IMR-90 (cell line): ENCODE measurements at regions not wholly inside any gene's neighbourhood (a gene's known extent, or its start where the extent isn't known, plus 50 kb on each side); places are given as distances from the start of the nearest gene placed in this dataset.

Source experiments
- ATAC-seq: fragments of 200-7000 bp; cut with Tn5 transposase; 2 replicates; pipeline ENCODE4 v1.9.1; 2020; ENCODE audit warnings: low read depth, mild to moderate bottlenecking, moderate library complexity
- BruUV-seq: library from RNA; stranded (reverse); fragments of 400-500 nt; replicated peaks from 2 replicates; lab custom pipeline; 2021; lab: Mats Ljungman, UMichigan
- CTCF ChIA-PET: fragments of 300-600 bp; formaldehyde crosslinking; extraction: SDS; loops from one replicate; lab custom pipeline; 2021; ENCODE audit warnings: antibody characterized with exemption; lab: Yijun Ruan, JAX
- POLR2A ChIA-PET: fragments of 300-600 bp; sonication (Branson Sonifier 250); formaldehyde crosslinking; loops from one replicate; lab custom pipeline; 2022; ENCODE audit warnings: antibody characterized with exemption; ENCODE audit not compliant: unreplicated experiment; lab: Charles Lee
- DNase-seq: peaks from one replicate; pipeline ENCODE4 v3.0.0; 2013
- H2AFZ ChIP-seq: replicated peaks from 2 replicates; pipeline ENCODE3; 2013; ENCODE audit warnings: low read length, mild to moderate bottlenecking; ENCODE audit not compliant: poor library complexity
- H2AK5ac ChIP-seq: 2 replicates; pipeline ENCODE4 v1.6.1; 2013; ENCODE audit warnings: low read depth, low read length, inconsistent platforms
- H2AK9ac ChIP-seq: replicated peaks from 2 replicates; pipeline ENCODE3; 2013; ENCODE audit warnings: mild to moderate bottlenecking, low read depth, low read length, moderate library complexity; ENCODE audit not compliant: poor library complexity
- H2BK120ac ChIP-seq: 2 replicates; pipeline ENCODE4 v1.6.1; 2013; ENCODE audit warnings: low read depth, low read length, inconsistent platforms
- H2BK15ac ChIP-seq: 3 replicates; pipeline ENCODE4 v1.6.1; 2013; ENCODE audit warnings: low read depth, low read length, inconsistent platforms
- H2BK20ac ChIP-seq: 2 replicates; pipeline ENCODE4 v1.6.1; 2013; ENCODE audit warnings: low read depth, mild to moderate bottlenecking, inconsistent platforms, low read length, moderate library complexity
- H2BK5ac ChIP-seq: 2 replicates; pipeline ENCODE4 v1.6.1; 2013; ENCODE audit warnings: mild to moderate bottlenecking, low read depth, low read length, inconsistent platforms; ENCODE audit not compliant: poor library complexity, severe bottlenecking
- H3K14ac ChIP-seq: replicated peaks from 2 replicates; pipeline ENCODE4 v1.6.1; 2013; ENCODE audit warnings: low read depth, low read length, inconsistent platforms
- H3K18ac ChIP-seq: 2 replicates; pipeline ENCODE4 v1.6.1; 2013; ENCODE audit warnings: low read depth, low read length, control low read depth
- H3K23ac ChIP-seq: 2 replicates; pipeline ENCODE4 v1.6.1; 2013; ENCODE audit warnings: low read depth, low read length, inconsistent platforms
- H3K27ac ChIP-seq: 2 replicates; pipeline ENCODE4 v1.5.1; 2013; ENCODE audit warnings: mild to moderate bottlenecking, control low read depth, low read length; ENCODE audit not compliant: insufficient read depth
- H3K27me3 ChIP-seq: 2 replicates; pipeline ENCODE4 v1.6.1; 2013; ENCODE audit warnings: low read length; ENCODE audit not compliant: control insufficient read depth, insufficient read depth
- H3K36me3 ChIP-seq: 2 replicates; pipeline ENCODE4 v1.6.1; 2013; ENCODE audit warnings: low read length, mixed read lengths; ENCODE audit not compliant: control insufficient read depth, insufficient read depth
- H3K4ac ChIP-seq: 2 replicates; pipeline ENCODE4 v1.6.1; 2013; ENCODE audit warnings: low read depth, low read length, inconsistent platforms
- H3K4me1 ChIP-seq: 2 replicates; pipeline ENCODE4 v1.6.1; 2013; ENCODE audit warnings: low read length, mixed read lengths; ENCODE audit not compliant: control insufficient read depth, insufficient read depth
- H3K4me2 ChIP-seq: 2 replicates; pipeline ENCODE4 v1.6.1; 2013; ENCODE audit warnings: low read depth, mild to moderate bottlenecking, control low read depth, low read length, moderate library complexity
- H3K4me3 ChIP-seq: 2 replicates; pipeline ENCODE4 v1.5.1; 2013; ENCODE audit warnings: low read depth, mild to moderate bottlenecking, control low read depth, low read length, moderate library complexity; ENCODE audit not compliant: insufficient read depth
- H3K56ac ChIP-seq: 2 replicates; pipeline ENCODE4 v1.6.1; 2013; ENCODE audit warnings: low read length, inconsistent platforms; ENCODE audit not compliant: insufficient read depth; ENCODE audit errors: extremely low read depth
- H3K79me1 ChIP-seq, 2 experiments: 2 replicates each; pipeline ENCODE4 v1.6.1; 2013; ENCODE audit warnings: low read length in 2 of 2, inconsistent platforms in 1 of 2, low read depth in 1 of 2
- H3K9ac ChIP-seq: 2 replicates; pipeline ENCODE4 v1.6.1; 2013; ENCODE audit warnings: low read depth, low read length, control low read depth
- H3K9me1 ChIP-seq: 2 replicates; pipeline ENCODE4 v1.6.1; 2013; ENCODE audit warnings: low read length, inconsistent platforms; ENCODE audit not compliant: insufficient read depth
- H3K9me3 ChIP-seq: 2 replicates; pipeline ENCODE4 v1.6.1; 2013; ENCODE audit warnings: low read length; ENCODE audit not compliant: control insufficient read depth, insufficient read depth
- H4K20me1 ChIP-seq: 2 replicates; pipeline ENCODE4 v1.6.1; 2013; ENCODE audit warnings: low read length, inconsistent platforms; ENCODE audit not compliant: insufficient read depth
- H4K5ac ChIP-seq: 2 replicates; pipeline ENCODE4 v1.6.1; 2013; ENCODE audit warnings: mild to moderate bottlenecking, low read depth, low read length, control low read depth
- H4K8ac ChIP-seq, 2 experiments: 2 replicates each; pipeline ENCODE4 v1.6.1; 2013; ENCODE audit warnings: low read depth in 2 of 2, low read length in 2 of 2, control low read depth in 1 of 2, inconsistent platforms in 1 of 2
- H4K91ac ChIP-seq: 2 replicates; pipeline ENCODE4 v1.6.1; 2013; ENCODE audit warnings: low read depth, low read length, inconsistent platforms; ENCODE audit not compliant: insufficient read depth
- BHLHE40 ChIP-seq: fragments of 150-350 bp; IDR thresholded peaks from 2 replicates; pipeline ENCODE4 v1.6.1; 2016; ENCODE audit warnings: mild to moderate bottlenecking, low read depth, low read length
- POLR2A ChIP-seq: IDR thresholded peaks from 2 replicates; pipeline ENCODE4 v1.6.1; 2012; ENCODE audit warnings: mild to moderate bottlenecking, low read depth, low read length
- RFX5 ChIP-seq: IDR thresholded peaks from 2 replicates; pipeline ENCODE4 v1.8.0; 2012; ENCODE audit warnings: low read depth, mild to moderate bottlenecking, low read length, moderate library complexity
- WGBS, 2 experiments: methylation state at CpG; one replicate each; pipeline versions ENCODE4 v1.1.5 to v1.1.7; 2013; ENCODE audit warnings: missing lambda C conversion rate in 2 of 2; ENCODE audit not compliant: insufficient read length in 1 of 2; ENCODE audit errors: extremely low coverage in 2 of 2; 5-methylcytosine and 5-hydroxymethylcytosine counted together
- dilution Hi-C: fragments of 300-500 bp; cut with HindIII; formaldehyde crosslinking; loops from one replicate; pipeline ENCODE4 v1.14.3; 2018; ENCODE audit warnings: low sequenced_read_pairs; ENCODE audit not compliant: unreplicated experiment
- in situ Hi-C: fragments of 300-500 bp; cut with MboI; formaldehyde crosslinking; loops from 3 replicates; pipeline ENCODE4 v1.14.3; 2019; ENCODE audit warnings: low sequenced_read_pairs, inconsistent platforms, mixed read lengths
- intact Hi-C: fragments of 100-400 bp; cut with micrococcal nuclease; formaldehyde crosslinking; loops from 2 replicates; pipeline ENCODE4 v1.10.0; 2022

GRCh38 chr4:37082912-37083311, 161.6 kb upstream of the NWD2 start:
- no peak overlapping the region for H2BK15ac ChIP-seq
- H3K9ac ChIP-seq = no peak overlapping the region
- H3K4ac ChIP-seq = no peak overlapping the region
- H3K4me3 ChIP-seq = no peak overlapping the region
- BruUV-seq = no TSS peak
- H4K20me1 ChIP-seq = no peaks in the 10 kb centered on the region
- H3K23ac ChIP-seq = no peak overlapping the region
- H4K8ac ChIP-seq = no peak overlapping the region
- no peaks in the 10 kb centered on the region for H3K27me3 ChIP-seq
- ATAC-seq = no peak
- no peak overlapping the region for H4K5ac ChIP-seq
- H2BK5ac ChIP-seq = no peak overlapping the region
- dilution Hi-C loops = no loop called here
- no peak overlapping the region for H3K4me2 ChIP-seq
- no peak overlapping the region for H2BK20ac ChIP-seq
- H3K9me3 ChIP-seq = no peaks in the 10 kb centered on the region
- 100% methylated on average over 2 of the region's 2 CpGs; no CpG with 5 or more reads in 1 of the 2 experiments for WGBS, 2 experiments
- CTCF ChIA-PET = no interaction called here
- no peaks in the 10 kb centered on the region for H3K9me1 ChIP-seq
- intact Hi-C loops = no loop called here
- in situ Hi-C loops = no loop called here
- H3K36me3 ChIP-seq = no peaks in the 10 kb centered on the region
- no peak overlapping the region for H2BK120ac ChIP-seq
- H3K14ac ChIP-seq = no peak overlapping the region
- no peaks in the 10 kb centered on the region for H3K79me1 ChIP-seq
- no peak for TF ChIP-seq RFX5
- TF ChIP-seq POLR2A = no peak
- no peak for TF ChIP-seq BHLHE40
- H3K27ac ChIP-seq = no peak overlapping the region
- POLR2A ChIA-PET = no interaction called here
- no peak overlapping the region for H2AFZ ChIP-seq
- H2AK9ac ChIP-seq = no peak overlapping the region
- no peak overlapping the region for H4K91ac ChIP-seq
- H3K18ac ChIP-seq = no peak overlapping the region
- no peak overlapping the region for H3K56ac ChIP-seq
- DNase-seq = no peak
- H3K4me1 ChIP-seq = no peaks in the 10 kb centered on the region
- no peak overlapping the region for H2AK5ac ChIP-seq
